ENCODE measurements at regions not wholly inside any gene's neighbourhood (a gene's known extent, or its start where the extent isn't known, plus 50 kb on each side); places are given as distances from the start of the nearest gene placed in this dataset.

- TF ChIP-seq CTCF (conservative IDR thresholded peaks at IDR 0.05; ENCODE audit: low read length): no peak
- no peak for TF ChIP-seq EZH2phosphoT487 (IDR thresholded peaks at IDR 0.05; ENCODE audit: borderline replicate concordance)
These were observed 200.8 kb upstream of the PDE10A start for GRCh38 chr6:165863801-165864200.
